ENCODE measurements at regions not wholly inside any gene's neighbourhood (a gene's known extent, or its start where the extent isn't known, plus 50 kb on each side); places are given as distances from the start of the nearest gene placed in this dataset.
A peak's percentile ranks its signal among the peaks of the same experiment; 100 is the strongest.

GRCh38 chr2:144854596-144854995 is 334.7 kb upstream of the ZEB2 start:
- DNase-seq (ENCODE audit: low read depth in 2 of 2), result no peak
- Histone ChIP-seq H3K9ac (ENCODE audit: insufficient read depth, low read length) (no peak overlapping the region), H3K4me3 (replicated peaks in 1 of 4; ENCODE audit: control extremely low read depth in 1 of 4, insufficient read depth in 1 of 4, low read depth in 3 of 4, low read length in 4 of 4) (no peak overlapping the region), H3K9me3 (ENCODE audit: control insufficient read depth, insufficient read depth, low read depth, low read length) (no peaks in the 10 kb centered on the region), H4K20me1 (ENCODE audit: control insufficient read depth, extremely low read depth, insufficient read depth, low read length) (no peaks in the 10 kb centered on the region), H3K27ac (ENCODE audit: insufficient read depth, low read length) (no peak overlapping the region), H3K79me2 (ENCODE audit: control insufficient read depth, insufficient read depth, low read length) (no peaks in the 10 kb centered on the region), H3K4me1 (ENCODE audit: control insufficient read depth, extremely low read depth, insufficient read depth, low read length) (no peaks in the 10 kb centered on the region), H3K4me2 (ENCODE audit: extremely low read depth, insufficient read depth, low read length) (no peak overlapping the region), H3K36me3 (ENCODE audit: control insufficient read depth, insufficient read depth, low read length) (no peaks in the 10 kb centered on the region), H2AFZ (ENCODE audit: low read length) (no peak overlapping the region), H3K27me3 (ENCODE audit: control insufficient read depth, insufficient read depth, low read length) (no peaks in the 10 kb centered on the region)
- TF ChIP-seq CTCF (conservative IDR thresholded peaks at IDR 0.05 in 1 of 2, IDR thresholded peaks at IDR 0.05 in 1 of 2; ENCODE audit: low read depth in 1 of 2, low read length in 2 of 2), result no peak
- TF ChIP-seq EZH2 (IDR thresholded peaks at IDR 0.05; ENCODE audit: low read length, missing control alignments), result no peak

GRCh38 chr2:144849612-144850011 is 329.7 kb upstream of the ZEB2 start:
- Histone ChIP-seq H4K20me1 (ENCODE audit: control insufficient read depth, extremely low read depth, insufficient read depth, low read length) (no peaks in the 10 kb centered on the region), H3K9ac (ENCODE audit: insufficient read depth, low read length) (no peak overlapping the region), H3K27me3 (ENCODE audit: control insufficient read depth, insufficient read depth, low read length) (no peaks in the 10 kb centered on the region), H3K4me1 (ENCODE audit: control insufficient read depth, extremely low read depth, insufficient read depth, low read length) (no peaks in the 10 kb centered on the region), H3K36me3 (ENCODE audit: control insufficient read depth, insufficient read depth, low read length) (no peaks in the 10 kb centered on the region), H3K4me2 (ENCODE audit: extremely low read depth, insufficient read depth, low read length) (no peak overlapping the region), H3K4me3 (replicated peaks in 1 of 4; ENCODE audit: control extremely low read depth in 1 of 4, insufficient read depth in 1 of 4, low read depth in 3 of 4, low read length in 4 of 4) (no peak overlapping the region), H3K27ac (ENCODE audit: insufficient read depth, low read length) (no peak overlapping the region), H2AFZ (ENCODE audit: low read length) (no peak overlapping the region), H3K79me2 (ENCODE audit: control insufficient read depth, insufficient read depth, low read length) (no peaks in the 10 kb centered on the region), H3K9me3 (ENCODE audit: control insufficient read depth, insufficient read depth, low read depth, low read length) (no peaks in the 10 kb centered on the region)
- TF ChIP-seq EZH2 (IDR thresholded peaks at IDR 0.05; ENCODE audit: low read length, missing control alignments) (no peak), CTCF (conservative IDR thresholded peaks at IDR 0.05 in 1 of 2, IDR thresholded peaks at IDR 0.05 in 1 of 2; ENCODE audit: low read depth in 1 of 2, low read length in 2 of 2) (no peak)
- peak in 1 of 2 donors; percentile 20 for DNase-seq (ENCODE audit: low read depth in 2 of 2)

DNA sequence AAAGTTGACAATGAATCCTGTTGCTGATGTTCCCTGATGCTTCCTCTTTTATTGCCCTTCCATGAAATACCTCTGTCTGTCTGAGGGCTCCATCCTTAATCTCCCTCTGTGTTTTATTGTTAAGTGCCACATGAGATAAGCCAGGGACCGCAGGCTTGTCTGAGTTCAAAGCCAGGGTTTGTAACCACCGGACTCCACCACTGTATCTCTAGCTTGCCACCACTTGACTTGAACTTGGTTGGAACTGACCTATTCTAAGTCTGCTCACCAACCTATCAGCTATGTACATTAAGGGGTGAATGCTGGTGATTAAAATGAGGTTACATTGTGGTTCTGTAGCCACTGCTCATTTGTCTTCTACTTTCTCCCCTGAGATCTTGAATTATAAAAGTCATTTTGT is 328.5 kb upstream of the ZEB2 start:
- no peaks in the 10 kb centered on the region for H3K9me3 ChIP-seq (ENCODE audit: control insufficient read depth, insufficient read depth, low read depth, low read length)
- H3K27me3 ChIP-seq (ENCODE audit: control insufficient read depth, insufficient read depth, low read length), result no peaks in the 10 kb centered on the region
- no peak overlapping the region for H3K4me3 ChIP-seq (replicated peaks in 1 of 4; ENCODE audit: control extremely low read depth in 1 of 4, insufficient read depth in 1 of 4, low read depth in 3 of 4, low read length in 4 of 4)
- no peaks in the 10 kb centered on the region for H3K4me1 ChIP-seq (ENCODE audit: control insufficient read depth, extremely low read depth, insufficient read depth, low read length)
- H3K4me2 ChIP-seq (ENCODE audit: extremely low read depth, insufficient read depth, low read length), result no peak overlapping the region
- TF ChIP-seq CTCF (conservative IDR thresholded peaks at IDR 0.05 in 1 of 2, IDR thresholded peaks at IDR 0.05 in 1 of 2; ENCODE audit: low read depth in 1 of 2, low read length in 2 of 2), result no peak
- no peak for TF ChIP-seq EZH2 (IDR thresholded peaks at IDR 0.05; ENCODE audit: low read length, missing control alignments)
- no peaks in the 10 kb centered on the region for H4K20me1 ChIP-seq (ENCODE audit: control insufficient read depth, extremely low read depth, insufficient read depth, low read length)
- no peak for DNase-seq (ENCODE audit: low read depth in 2 of 2)
- no peak overlapping the region for H2AFZ ChIP-seq (ENCODE audit: low read length)
- H3K36me3 ChIP-seq (ENCODE audit: control insufficient read depth, insufficient read depth, low read length), result no peaks in the 10 kb centered on the region
- no peaks in the 10 kb centered on the region for H3K79me2 ChIP-seq (ENCODE audit: control insufficient read depth, insufficient read depth, low read length)
- H3K27ac ChIP-seq (ENCODE audit: insufficient read depth, low read length), result no peak overlapping the region
- no peak overlapping the region for H3K9ac ChIP-seq (ENCODE audit: insufficient read depth, low read length)

All from fibroblast of lung (primary cell).